Uterus (tissue), 3 donors: ENCODE measurements at regions not wholly inside any gene's neighbourhood (a gene's known extent, or its start where the extent isn't known, plus 50 kb on each side); places are given as distances from the start of the nearest gene placed in this dataset.

ENCODE experiments used
- DNase-seq, 2 donors: peaks; one replicate each; pipeline ENCODE4 v3.0.0-alpha.2; 2019 to 2020
- H3K27ac ChIP-seq, 2 donors: fragments of 200-600 bp; sonication (generic); 1 replicate in 1 of 2; 2 replicates in 1 of 2; pipeline ENCODE4 v1.5.1; 2016 to 2018
- H3K27me3 ChIP-seq, 2 donors: fragments of 200-600 bp; sonication (generic); one replicate each; pipeline ENCODE4 v1.5.1; 2018 to 2019; ENCODE audit warnings: control low read depth in 1 of 2
- H3K36me3 ChIP-seq, 2 donors: fragments of 200-600 bp; sonication (generic); one replicate each; pipeline ENCODE4 v1.5.1; 2019; ENCODE audit warnings: control low read depth in 1 of 2
- H3K4me1 ChIP-seq, 2 donors: fragments of 200-600 bp; sonication (generic); one replicate each; pipeline ENCODE4 v1.5.1; 2018 to 2019; ENCODE audit warnings: control low read depth in 1 of 2
- H3K4me3 ChIP-seq, 2 donors: fragments of 200-600 bp; sonication (generic); 1 replicate in 1 of 2; 2 replicates in 1 of 2; pipeline ENCODE4 v1.5.1; 2018 to 2019; ENCODE audit warnings: mild to moderate bottlenecking in 1 of 2
- H3K9me3 ChIP-seq, 2 donors: fragments of 200-600 bp; sonication (generic); one replicate each; pipeline ENCODE4 v1.5.1; 2019; ENCODE audit warnings: control low read depth in 1 of 2
- CTCF ChIP-seq, 4 experiments: fragments of 200-600 bp in 2 of 4; fragments of 450-650 bp in 2 of 4; sonication (generic) in 2 of 4; IDR thresholded peaks; one replicate each; pipeline ENCODE4 v1.5.1; 2016 to 2019; ENCODE audit warnings: antibody characterized with exemption in 4 of 4, mild to moderate bottlenecking in 2 of 4, moderate library complexity in 1 of 4
- POLR2A ChIP-seq, 2 donors: fragments of 450-650 bp; IDR thresholded peaks; one replicate each; pipeline ENCODE4 v1.6.1; 2016; ENCODE audit warnings: antibody characterized with exemption in 2 of 2, mild to moderate bottlenecking in 1 of 2, moderate library complexity in 1 of 2
- intact Hi-C: fragments of 100-400 bp; cut with DNase I; formaldehyde crosslinking; loops from one replicate; pipeline ENCODE4 v1.15.1; 2023; ENCODE audit warnings: low total_unique reads
- donor health status: DM: yes; HTN: yes; CAD: no.

- TF ChIP-seq POLR2A (IDR thresholded peaks at IDR 0.05) (no peak), CTCF (IDR thresholded peaks at IDR 0.05) (no peak)
- DNase-seq: no peak
- Histone ChIP-seq H3K36me3 (no peaks in the 10 kb centered on the region), H3K9me3 (no peaks in the 10 kb centered on the region), H3K27me3 (no peaks in the 10 kb centered on the region), H3K27ac (no peak overlapping the region), H3K4me3 (no peak overlapping the region), H3K4me1 (peaks cover 0 to 4% of the 10 kb centered on the region in 2 donors)
- intact Hi-C loops: no loop called here
These were observed 321.8 kb downstream of the CD83 start for GRCh38 chr6:14439419-14439818.

- H3K27ac ChIP-seq: peak overlapping the region in 1 of 2 donors; percentile 50
- TF ChIP-seq POLR2A (IDR thresholded peaks at IDR 0.05) (no peak), CTCF (IDR thresholded peaks at IDR 0.05) (no peak)
- H3K4me3 ChIP-seq: no peak overlapping the region
- DNase-seq: no peak
- H3K36me3 ChIP-seq: no peaks in the 10 kb centered on the region
- intact Hi-C loops: no loop called here
- H3K4me1 ChIP-seq: peaks cover 0 to 4% of the 10 kb centered on the region in 2 donors
- no peaks in the 10 kb centered on the region for H3K27me3 ChIP-seq
- H3K9me3 ChIP-seq: no peaks in the 10 kb centered on the region
These were observed 322.8 kb downstream of the CD83 start for GRCh38 chr6:14440215-14440910.

GRCh38 chr6:14440940-14441781 is 323.6 kb downstream of the CD83 start:
- Histone ChIP-seq H3K36me3 (no peaks in the 10 kb centered on the region), H3K4me1 (peaks cover 0 to 4% of the 10 kb centered on the region in 2 donors), H3K27ac (peak overlapping the region; percentile 44 to 46), H3K4me3 (no peak overlapping the region), H3K9me3 (no peaks in the 10 kb centered on the region), H3K27me3 (no peaks in the 10 kb centered on the region)
- no peak for TF ChIP-seq CTCF (IDR thresholded peaks at IDR 0.05)
- DNase-seq: peak; percentile 22 to 46
- intact Hi-C loops: no loop called here

GRCh38 chr6:14442242-14442641 is 324.7 kb downstream of the CD83 start:
- H3K36me3 ChIP-seq: no peaks in the 10 kb centered on the region
- H3K27ac ChIP-seq: no peak overlapping the region
- intact Hi-C loops: no loop called here
- H3K9me3 ChIP-seq: no peaks in the 10 kb centered on the region
- no peak for DNase-seq
- no peaks in the 10 kb centered on the region for H3K27me3 ChIP-seq
- H3K4me3 ChIP-seq: no peak overlapping the region
- no peak for TF ChIP-seq POLR2A (IDR thresholded peaks at IDR 0.05)
- no peak for TF ChIP-seq CTCF (IDR thresholded peaks at IDR 0.05)
- peaks cover 0 to 4% of the 10 kb centered on the region in 2 donors for H3K4me1 ChIP-seq

- Histone ChIP-seq H3K36me3 (no peaks in the 10 kb centered on the region), H3K27ac (no peak overlapping the region), H3K27me3 (no peaks in the 10 kb centered on the region), H3K9me3 (no peaks in the 10 kb centered on the region), H3K4me1 (peaks cover 0 to 4% of the 10 kb centered on the region in 2 donors), H3K4me3 (no peak overlapping the region)
- no peak for DNase-seq
- intact Hi-C loops: no loop called here
- TF ChIP-seq CTCF (IDR thresholded peaks at IDR 0.05) (no peak), POLR2A (IDR thresholded peaks at IDR 0.05) (no peak)
These were observed 326.2 kb downstream of the CD83 start for GRCh38 chr6:14443629-14444268.
